Activated naive CD4-positive, alpha-beta T cell treated with anti-CD3 and anti-CD28 coated beads, Interleukin-2, amount 50 U/mL, for 16 hours (primary cell): ENCODE measurements at regions not wholly inside any gene's neighbourhood (a gene's known extent, or its start where the extent isn't known, plus 50 kb on each side); places are given as distances from the start of the nearest gene placed in this dataset.
"Not testable (repeated sequence)": the region's sequence is repeated elsewhere in the genome, so short reads cannot be mapped to it uniquely, and the experiment has no call there.

Source experiments
- DNase-seq: peaks from one replicate; pipeline ENCODE4 v3.0.0-alpha.2; 2020

GRCh38 chr1:244302876-244303609 is 148.7 kb downstream of the ADSS2 start:
- DNase-seq, result no peak

GRCh38 chr1:244303610-244303969 is 148.1 kb downstream of the ADSS2 start:
- DNase-seq, result no peak

GRCh38 chr1:244304156-244304555 is 147.6 kb downstream of the ADSS2 start:
- no peak for DNase-seq

- DNase-seq, result no peak
These were observed 147.1 kb downstream of the ADSS2 start for GRCh38 chr1:244304656-244305055.

GRCh38 chr1:244305776-244306341 is 145.8 kb downstream of the ADSS2 start:
- DNase-seq, result no peak

GRCh38 chr1:244306544-244306943 is 145.2 kb downstream of the ADSS2 start:
- no peak for DNase-seq

- not testable (repeated sequence) for DNase-seq
These were observed 142.5 kb downstream of the ADSS2 start for GRCh38 chr1:244309191-244309590.

GRCh38 chr1:244311784-244312532 is 139.8 kb downstream of the ADSS2 start:
- DNase-seq, result no peak

GRCh38 chr1:244313346-244313745 is 138.4 kb downstream of the ADSS2 start:
- no peak for DNase-seq

GRCh38 chr1:244314921-244315559 is 136.7 kb downstream of the ADSS2 start:
- DNase-seq, result no peak

GRCh38 chr1:244315996-244316395 is 135.7 kb downstream of the ADSS2 start:
- no peak for DNase-seq

GRCh38 chr1:244316407-244316806 is 135.3 kb downstream of the ADSS2 start:
- no peak for DNase-seq

GRCh38 chr1:244316986-244317655 is 134.6 kb downstream of the ADSS2 start:
- no peak for DNase-seq

GRCh38 chr1:244318078-244318477 is 133.6 kb downstream of the ADSS2 start:
- no peak for DNase-seq

GRCh38 chr1:244318512-244318911 is 133.2 kb downstream of the ADSS2 start:
- no peak for DNase-seq

- DNase-seq, result no peak
These were observed 132.2 kb downstream of the ADSS2 start for GRCh38 chr1:244319283-244320132.

- DNase-seq, result no peak
These were observed 129.5 kb downstream of the ADSS2 start for GRCh38 chr1:244322181-244322580.

GRCh38 chr1:244322791-244323521 is 128.8 kb downstream of the ADSS2 start:
- DNase-seq, result no peak

- DNase-seq, result no peak
These were observed 127.4 kb downstream of the ADSS2 start for GRCh38 chr1:244324176-244324883.

- no peak for DNase-seq
These were observed 126.5 kb downstream of the ADSS2 start for GRCh38 chr1:244325056-244325758.
